HAP-1 (cell line): ENCODE measurements at regions not wholly inside any gene's neighbourhood (a gene's known extent, or its start where the extent isn't known, plus 50 kb on each side); places are given as distances from the start of the nearest gene placed in this dataset.
A peak's percentile ranks its signal among the peaks of the same experiment; 100 is the strongest.
"Not testable (repeated sequence)": the region's sequence is repeated elsewhere in the genome, so short reads cannot be mapped to it uniquely, and the experiment has no call there.

ENCODE experiments used
- DNase-seq, 2 experiments: peaks; one replicate each; pipeline ENCODE4 v3.0.0-alpha.2; 2016 to 2020; ENCODE audit warnings: low spot score in 2 of 2
- H3K27me3 ChIP-seq: fragments of 250-450 bp; sonication (Bioruptor Pico); 2 replicates; pipeline ENCODE4 v1.5.1; 2020; ENCODE audit warnings: low read depth, mild to moderate bottlenecking, moderate library complexity
- H3K36me3 ChIP-seq: fragments of 250-450 bp; sonication (Bioruptor Pico); replicated peaks from 2 replicates; pipeline ENCODE4 v1.5.1; 2020; ENCODE audit warnings: mild to moderate bottlenecking
- H3K4me1 ChIP-seq: fragments of 250-450 bp; sonication (Bioruptor Pico); 2 replicates; pipeline ENCODE4 v1.5.1; 2020; ENCODE audit warnings: mild to moderate bottlenecking
- H3K4me3 ChIP-seq: fragments of 250-450 bp; sonication (Bioruptor Pico); 2 replicates; pipeline ENCODE4 v1.5.1; 2020; ENCODE audit warnings: mild to moderate bottlenecking, moderate library complexity
- H3K9me3 ChIP-seq: fragments of 250-450 bp; sonication (Bioruptor Pico); 2 replicates; pipeline ENCODE4 v1.5.1; 2020; ENCODE audit warnings: mild to moderate bottlenecking, moderate library complexity
- in situ Hi-C: fragments of 300-500 bp; cut with MboI; formaldehyde crosslinking; loops from 3 replicates; pipeline ENCODE4 v1.14.3; 2020; ENCODE audit warnings: low sequenced_read_pairs, inconsistent platforms, mixed read lengths

GRCh38 chr2:53610260-53610659 lies 157.3 kb upstream of the CHAC2 start:
- DNase-seq: no peak
- no peaks in the 10 kb centered on the region for H3K9me3 ChIP-seq
- no peaks in the 10 kb centered on the region for H3K27me3 ChIP-seq
- in situ Hi-C loops: no loop called here
- H3K4me1 ChIP-seq: no peaks in the 10 kb centered on the region
- H3K36me3 ChIP-seq: no peaks in the 10 kb centered on the region
- no peak overlapping the region for H3K4me3 ChIP-seq

GRCh38 chr2:53609551-53609950 lies 158.1 kb upstream of the CHAC2 start:
- Histone ChIP-seq H3K4me3 (no peak overlapping the region), H3K9me3 (no peaks in the 10 kb centered on the region), H3K27me3 (no peaks in the 10 kb centered on the region), H3K36me3 (no peaks in the 10 kb centered on the region), H3K4me1 (no peaks in the 10 kb centered on the region)
- in situ Hi-C loops: no loop called here
- no peak for DNase-seq

GRCh38 chr2:53608293-53608692 lies 159.3 kb upstream of the CHAC2 start:
- H3K4me1 ChIP-seq: no peaks in the 10 kb centered on the region
- H3K9me3 ChIP-seq: no peaks in the 10 kb centered on the region
- no peaks in the 10 kb centered on the region for H3K27me3 ChIP-seq
- H3K4me3 ChIP-seq: no peak overlapping the region
- in situ Hi-C loops: no loop called here
- no peaks in the 10 kb centered on the region for H3K36me3 ChIP-seq
- no peak for DNase-seq

- Histone ChIP-seq H3K4me3 (no peak overlapping the region), H3K4me1 (no peaks in the 10 kb centered on the region), H3K9me3 (no peaks in the 10 kb centered on the region), H3K27me3 (no peaks in the 10 kb centered on the region), H3K36me3 (no peaks in the 10 kb centered on the region)
- DNase-seq: no peak
- in situ Hi-C loops: no loop called here
Observed at GRCh38 chr2:53600815-53601214, 166.8 kb upstream of the CHAC2 start.

- H3K27me3 ChIP-seq, H3K4me3 ChIP-seq, H3K9me3 ChIP-seq, DNase-seq, H3K4me1 ChIP-seq, in situ Hi-C loops, H3K36me3 ChIP-seq: not testable (repeated sequence)
Observed at GRCh38 chr2:53586733-53587612, 180.6 kb upstream of the CHAC2 start.

- in situ Hi-C loops: no loop called here
- no peak for DNase-seq
Observed at GRCh38 chr2:53584986-53585385, 182.6 kb upstream of the CHAC2 start.

GRCh38 chr2:53583583-53583982 lies 184.0 kb upstream of the CHAC2 start:
- DNase-seq: no peak
- Histone ChIP-seq H3K36me3 (no peaks in the 10 kb centered on the region), H3K4me1 (peaks cover 8% of the 10 kb centered on the region), H3K9me3 (no peaks in the 10 kb centered on the region), H3K4me3 (no peak overlapping the region), H3K27me3 (no peaks in the 10 kb centered on the region)
- in situ Hi-C loops: no loop called here

More at GRCh38 chr2:53584986-53585385, 182.6 kb upstream of the CHAC2 start:
- Histone ChIP-seq H3K36me3 (no peaks in the 10 kb centered on the region), H3K4me3 (no peak overlapping the region), H3K27me3 (no peaks in the 10 kb centered on the region), H3K4me1 (peaks cover 8% of the 10 kb centered on the region), H3K9me3 (no peaks in the 10 kb centered on the region)

- Histone ChIP-seq H3K9me3 (no peaks in the 10 kb centered on the region), H3K4me1 (peaks cover 8% of the 10 kb centered on the region), H3K36me3 (no peaks in the 10 kb centered on the region), H3K4me3 (no peak overlapping the region), H3K27me3 (no peaks in the 10 kb centered on the region)
- in situ Hi-C loops: no loop called here
- no peak for DNase-seq
Observed at GRCh38 chr2:53582556-53582955, 185.0 kb upstream of the CHAC2 start.

GRCh38 chr2:53576166-53576565 lies 191.4 kb upstream of the CHAC2 start:
- in situ Hi-C loops: no loop called here
- DNase-seq: peak; percentile 61 to 92

GRCh38 chr2:53575721-53576124 lies 191.9 kb upstream of the CHAC2 start:
- Histone ChIP-seq H3K9me3 (no peaks in the 10 kb centered on the region), H3K4me3 (no peak overlapping the region), H3K27me3 (no peaks in the 10 kb centered on the region), H3K36me3 (no peaks in the 10 kb centered on the region), H3K4me1 (peaks cover 6% of the 10 kb centered on the region)
- in situ Hi-C loops: no loop called here
- peak in 1 of 2 experiments; percentile 34 for DNase-seq

More at GRCh38 chr2:53576166-53576565, 191.4 kb upstream of the CHAC2 start:
- no peaks in the 10 kb centered on the region for H3K36me3 ChIP-seq
- H3K4me3 ChIP-seq: no peak overlapping the region
- no peaks in the 10 kb centered on the region for H3K27me3 ChIP-seq
- H3K4me1 ChIP-seq: peaks cover 6% of the 10 kb centered on the region
- no peaks in the 10 kb centered on the region for H3K9me3 ChIP-seq

GRCh38 chr2:53572696-53573095 lies 194.9 kb upstream of the CHAC2 start:
- Histone ChIP-seq H3K27me3 (no peaks in the 10 kb centered on the region), H3K9me3 (no peaks in the 10 kb centered on the region), H3K4me1 (peaks cover 6% of the 10 kb centered on the region), H3K36me3 (no peaks in the 10 kb centered on the region), H3K4me3 (no peak overlapping the region)
- no peak for DNase-seq
- in situ Hi-C loops: no loop called here

GRCh38 chr2:53569957-53570727 lies 197.5 kb upstream of the CHAC2 start:
- DNase-seq: no peak
- no peaks in the 10 kb centered on the region; the same call in 1 of the 2 replicates for H3K4me1 ChIP-seq
- in situ Hi-C loops: no loop called here

GRCh38 chr2:53568469-53568868 lies 199.1 kb upstream of the CHAC2 start:
- no peaks in the 10 kb centered on the region; the same call in 1 of the 2 replicates for H3K4me1 ChIP-seq
- no peaks in the 10 kb centered on the region for H3K36me3 ChIP-seq
- H3K4me3 ChIP-seq: no peak overlapping the region
- H3K9me3 ChIP-seq: no peaks in the 10 kb centered on the region
- H3K27me3 ChIP-seq: no peaks in the 10 kb centered on the region
- in situ Hi-C loops: no loop called here
- DNase-seq: no peak

More at GRCh38 chr2:53569957-53570727, 197.5 kb upstream of the CHAC2 start:
- Histone ChIP-seq H3K27me3 (no peaks in the 10 kb centered on the region), H3K4me3 (no peak overlapping the region), H3K9me3 (no peaks in the 10 kb centered on the region), H3K36me3 (no peaks in the 10 kb centered on the region)

- H3K27me3 ChIP-seq: no peaks in the 10 kb centered on the region
- no peaks in the 10 kb centered on the region; the same call in 1 of the 2 replicates for H3K4me1 ChIP-seq
- no peaks in the 10 kb centered on the region for H3K36me3 ChIP-seq
- no peaks in the 10 kb centered on the region for H3K9me3 ChIP-seq
- H3K4me3 ChIP-seq: no peak overlapping the region
- no peak for DNase-seq
- in situ Hi-C loops: no loop called here
Observed at GRCh38 chr2:53567073-53567472, 200.5 kb upstream of the CHAC2 start.
